OCI-LY1 (cell line): ENCODE measurements at regions not wholly inside any gene's neighbourhood (a gene's known extent, or its start where the extent isn't known, plus 50 kb on each side); places are given as distances from the start of the nearest gene placed in this dataset.

Source experiments
- EZH2 ChIP-seq: fragments of 200-600 bp; sonication (generic), shearing (Covaris generic); IDR thresholded peaks from 2 replicates; pipeline ENCODE4 v1.8.0; 2017; ENCODE audit warnings: borderline replicate concordance, mixed run types, mild to moderate bottlenecking, antibody characterized with exemption, low read length, moderate library complexity, mixed read lengths
- TF ChIP-seq, protein P1 (sequence below): fragments of 200-600 bp; sonication (generic), shearing (Covaris generic); IDR thresholded peaks from 2 replicates; pipeline ENCODE4 v1.5.1; 2017; ENCODE audit warnings: mild to moderate bottlenecking, antibody characterized with exemption, low read length, moderate library complexity, mixed read lengths

DNA sequence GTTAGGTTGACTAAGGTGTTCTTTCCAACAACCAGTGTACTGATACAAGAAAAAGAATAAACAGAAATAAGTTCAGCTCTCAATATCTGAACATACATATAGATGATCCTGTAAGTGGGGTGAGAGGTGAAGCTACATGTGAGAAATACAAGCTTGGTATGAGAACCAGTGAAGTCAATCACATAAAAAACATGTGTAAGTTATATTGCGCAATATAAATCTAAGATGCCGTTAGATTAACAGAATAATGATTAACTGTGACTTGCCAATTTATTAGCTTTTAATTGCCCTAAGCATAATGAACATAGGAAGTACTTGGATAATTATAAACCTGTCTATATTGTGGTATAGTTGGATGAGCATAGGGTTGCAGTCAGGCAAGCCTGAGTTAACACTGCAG, 1597.1 kb upstream of the GOT2 start:
- no peak for TF ChIP-seq EZH2
- TF ChIP-seq, protein P1, sequence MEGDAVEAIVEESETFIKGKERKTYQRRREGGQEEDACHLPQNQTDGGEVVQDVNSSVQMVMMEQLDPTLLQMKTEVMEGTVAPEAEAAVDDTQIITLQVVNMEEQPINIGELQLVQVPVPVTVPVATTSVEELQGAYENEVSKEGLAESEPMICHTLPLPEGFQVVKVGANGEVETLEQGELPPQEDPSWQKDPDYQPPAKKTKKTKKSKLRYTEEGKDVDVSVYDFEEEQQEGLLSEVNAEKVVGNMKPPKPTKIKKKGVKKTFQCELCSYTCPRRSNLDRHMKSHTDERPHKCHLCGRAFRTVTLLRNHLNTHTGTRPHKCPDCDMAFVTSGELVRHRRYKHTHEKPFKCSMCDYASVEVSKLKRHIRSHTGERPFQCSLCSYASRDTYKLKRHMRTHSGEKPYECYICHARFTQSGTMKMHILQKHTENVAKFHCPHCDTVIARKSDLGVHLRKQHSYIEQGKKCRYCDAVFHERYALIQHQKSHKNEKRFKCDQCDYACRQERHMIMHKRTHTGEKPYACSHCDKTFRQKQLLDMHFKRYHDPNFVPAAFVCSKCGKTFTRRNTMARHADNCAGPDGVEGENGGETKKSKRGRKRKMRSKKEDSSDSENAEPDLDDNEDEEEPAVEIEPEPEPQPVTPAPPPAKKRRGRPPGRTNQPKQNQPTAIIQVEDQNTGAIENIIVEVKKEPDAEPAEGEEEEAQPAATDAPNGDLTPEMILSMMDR: no peak
